Bronchial epithelial cell (primary cell): ENCODE measurements at regions not wholly inside any gene's neighbourhood (a gene's known extent, or its start where the extent isn't known, plus 50 kb on each side); places are given as distances from the start of the nearest gene placed in this dataset.

Experiments
- DNase-seq: peaks from one replicate; pipeline ENCODE4 v3.0.0-alpha.2; 2010; ENCODE audit warnings: low read depth
- FAIRE-seq: peaks from 2 replicates; lab custom pipeline; 2011; peaks lifted over from hg19 to GRCh38; lab: Jason Lieb, UNC
- H3K27me3 ChIP-seq: 2 replicates; pipeline ENCODE4 v1.5.1; 2011; ENCODE audit warnings: low read length; ENCODE audit not compliant: control insufficient read depth, insufficient read depth
- H3K36me3 ChIP-seq: 2 replicates; pipeline ENCODE4 v1.5.1; 2011; ENCODE audit warnings: low read length; ENCODE audit not compliant: control insufficient read depth, insufficient read depth
- H3K4me3 ChIP-seq: 2 replicates; pipeline ENCODE4 v1.5.1; 2011; ENCODE audit warnings: mild to moderate bottlenecking, low read depth, low read length, control low read depth
- TF ChIP-seq, protein P1 (sequence below): IDR thresholded peaks from 2 replicates; pipeline ENCODE4 v1.5.1; 2011; ENCODE audit warnings: mild to moderate bottlenecking, moderate library complexity, low read length, control low read depth, inconsistent platforms; ENCODE audit not compliant: insufficient read depth, severe bottlenecking

DNA sequence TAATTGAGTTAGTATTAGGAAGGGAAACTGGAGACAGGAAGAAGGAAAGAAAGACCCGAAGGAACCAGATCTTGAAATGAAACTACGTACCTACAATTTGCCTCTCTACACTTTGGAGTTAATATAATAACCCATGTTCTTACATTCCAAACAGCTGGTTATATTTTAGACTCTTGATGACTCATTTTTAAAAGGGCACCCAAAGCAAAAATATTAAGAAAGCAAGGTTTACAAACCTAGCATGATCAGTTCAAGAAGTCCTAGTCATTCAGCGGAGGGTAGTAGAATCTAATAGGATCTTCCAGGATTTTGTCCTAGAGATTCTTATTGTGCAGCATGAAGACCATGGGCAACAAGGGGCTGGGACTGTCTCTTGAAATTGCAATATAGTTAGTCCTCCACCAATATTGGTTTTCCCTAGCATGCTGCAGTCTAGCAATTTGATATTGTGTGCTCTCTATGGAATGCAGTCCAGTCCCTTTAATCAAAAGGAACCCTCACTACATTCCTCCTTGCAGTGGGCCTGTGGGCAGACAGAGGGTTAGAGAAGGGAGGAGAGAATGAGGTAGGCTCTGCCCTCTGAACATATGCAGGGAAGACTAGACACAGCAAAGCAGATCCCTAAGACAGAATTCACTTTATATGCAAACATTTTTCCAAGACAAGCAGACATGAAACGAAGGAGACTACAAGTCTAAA is 230.3 kb downstream of the INHBA start:
- Histone ChIP-seq H3K36me3 (no peaks in the 10 kb centered on the region), H3K4me3 (no peak overlapping the region), H3K27me3 (no peaks in the 10 kb centered on the region)
- no peak for FAIRE-seq
- TF ChIP-seq, protein P1, sequence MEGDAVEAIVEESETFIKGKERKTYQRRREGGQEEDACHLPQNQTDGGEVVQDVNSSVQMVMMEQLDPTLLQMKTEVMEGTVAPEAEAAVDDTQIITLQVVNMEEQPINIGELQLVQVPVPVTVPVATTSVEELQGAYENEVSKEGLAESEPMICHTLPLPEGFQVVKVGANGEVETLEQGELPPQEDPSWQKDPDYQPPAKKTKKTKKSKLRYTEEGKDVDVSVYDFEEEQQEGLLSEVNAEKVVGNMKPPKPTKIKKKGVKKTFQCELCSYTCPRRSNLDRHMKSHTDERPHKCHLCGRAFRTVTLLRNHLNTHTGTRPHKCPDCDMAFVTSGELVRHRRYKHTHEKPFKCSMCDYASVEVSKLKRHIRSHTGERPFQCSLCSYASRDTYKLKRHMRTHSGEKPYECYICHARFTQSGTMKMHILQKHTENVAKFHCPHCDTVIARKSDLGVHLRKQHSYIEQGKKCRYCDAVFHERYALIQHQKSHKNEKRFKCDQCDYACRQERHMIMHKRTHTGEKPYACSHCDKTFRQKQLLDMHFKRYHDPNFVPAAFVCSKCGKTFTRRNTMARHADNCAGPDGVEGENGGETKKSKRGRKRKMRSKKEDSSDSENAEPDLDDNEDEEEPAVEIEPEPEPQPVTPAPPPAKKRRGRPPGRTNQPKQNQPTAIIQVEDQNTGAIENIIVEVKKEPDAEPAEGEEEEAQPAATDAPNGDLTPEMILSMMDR, result no peak
- DNase-seq, result no peak

GRCh38 chr7:41470081-41470480 is 232.8 kb downstream of the INHBA start:
- TF ChIP-seq, protein P1, result no peak
- no peak for FAIRE-seq

DNA sequence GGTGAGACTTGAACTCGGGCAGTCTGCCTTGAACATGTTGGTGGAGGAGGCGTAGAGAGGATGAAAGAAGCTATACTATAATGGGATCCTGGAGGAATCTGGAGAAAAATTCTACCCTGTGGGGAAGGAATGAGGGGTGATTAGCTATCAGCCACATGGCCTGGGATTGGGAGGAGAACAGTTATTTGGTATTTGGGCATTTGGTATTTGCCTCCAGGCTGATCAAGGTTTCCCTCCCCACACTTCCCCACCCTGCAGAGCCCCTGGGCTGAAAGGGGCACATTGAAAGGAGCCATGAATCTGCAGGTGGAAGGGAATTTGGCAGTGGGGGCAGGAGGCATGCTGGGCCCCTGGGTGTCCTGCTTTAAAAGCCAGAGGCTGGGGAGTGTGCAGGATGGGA is 235.3 kb downstream of the INHBA start:
- no peak overlapping the region for H3K4me3 ChIP-seq
- no peak for FAIRE-seq
- TF ChIP-seq, protein P1, result no peak
- H3K36me3 ChIP-seq, result no peaks in the 10 kb centered on the region
- no peaks in the 10 kb centered on the region for H3K27me3 ChIP-seq
- DNase-seq, result no peak

More at GRCh38 chr7:41470081-41470480, 232.8 kb downstream of the INHBA start:
- Histone ChIP-seq H3K4me3 (no peak overlapping the region), H3K27me3 (no peaks in the 10 kb centered on the region), H3K36me3 (no peaks in the 10 kb centered on the region)
- no peak for DNase-seq

- Histone ChIP-seq H3K36me3 (no peaks in the 10 kb centered on the region), H3K27me3 (no peaks in the 10 kb centered on the region), H3K4me3 (no peak overlapping the region)
- DNase-seq (no peak), FAIRE-seq (no peak)
- TF ChIP-seq, protein P1, result no peak
Observed at GRCh38 chr7:41466760-41467384, 236.0 kb downstream of the INHBA start.

DNA sequence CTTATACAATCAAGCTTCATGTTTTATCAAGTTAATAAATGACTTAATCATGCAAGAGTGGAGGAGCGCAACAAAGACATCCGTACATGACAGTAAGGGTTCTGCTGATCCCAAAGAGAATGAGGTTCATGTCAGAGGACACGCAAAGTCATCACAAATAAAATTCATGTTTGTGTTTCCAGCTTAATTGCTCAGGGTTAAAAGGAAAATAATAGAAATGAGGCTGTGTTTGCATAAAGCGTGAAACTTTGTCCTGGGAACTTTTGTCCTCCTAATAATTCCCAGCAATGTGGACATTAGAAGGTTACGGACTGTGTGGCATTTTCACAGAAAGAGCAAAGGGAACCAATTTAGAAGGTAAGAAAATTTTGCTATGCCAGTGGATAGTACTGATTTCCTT is 237.3 kb downstream of the INHBA start:
- Histone ChIP-seq H3K36me3 (no peaks in the 10 kb centered on the region), H3K4me3 (no peak overlapping the region), H3K27me3 (no peaks in the 10 kb centered on the region)
- DNase-seq (no peak), FAIRE-seq (no peak)
- TF ChIP-seq, protein P1, result no peak
